ENCODE measurements at regions not wholly inside any gene's neighbourhood (a gene's known extent, or its start where the extent isn't known, plus 50 kb on each side); places are given as distances from the start of the nearest gene placed in this dataset.

DNA sequence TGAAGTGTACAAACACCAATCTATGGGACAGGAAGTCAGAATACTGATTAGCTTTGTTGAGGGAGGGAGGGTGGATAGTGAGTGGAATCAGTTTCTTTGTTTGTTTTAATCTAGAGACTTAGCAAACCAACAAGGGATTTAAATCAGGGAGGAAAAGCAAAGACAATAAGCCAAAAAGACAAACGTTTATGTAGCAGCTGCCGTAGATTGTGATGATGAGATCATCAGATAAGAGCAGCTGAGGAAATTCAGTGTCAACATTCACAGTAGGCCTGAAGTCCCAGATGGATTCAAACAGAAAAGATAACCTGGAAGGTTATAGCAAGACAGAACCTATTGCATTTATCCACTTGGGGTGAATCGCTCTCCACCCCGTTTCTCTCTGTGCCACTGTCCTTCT is 104.9 kb upstream of the SYNDIG1 start:
- no peak for TF ChIP-seq HNF4A (conservative IDR thresholded peaks at IDR 0.05)
- no peak for TF ChIP-seq FOXA1 (IDR thresholded peaks at IDR 0.05)
- TF ChIP-seq SP1 (IDR thresholded peaks at IDR 0.05) = no peak
- no peak for TF ChIP-seq EGR1 (IDR thresholded peaks at IDR 0.05; ENCODE audit: low read depth in 2 of 2)
- TF ChIP-seq ZBTB33 (IDR thresholded peaks at IDR 0.05) = no peak
- TF ChIP-seq, protein P1, sequence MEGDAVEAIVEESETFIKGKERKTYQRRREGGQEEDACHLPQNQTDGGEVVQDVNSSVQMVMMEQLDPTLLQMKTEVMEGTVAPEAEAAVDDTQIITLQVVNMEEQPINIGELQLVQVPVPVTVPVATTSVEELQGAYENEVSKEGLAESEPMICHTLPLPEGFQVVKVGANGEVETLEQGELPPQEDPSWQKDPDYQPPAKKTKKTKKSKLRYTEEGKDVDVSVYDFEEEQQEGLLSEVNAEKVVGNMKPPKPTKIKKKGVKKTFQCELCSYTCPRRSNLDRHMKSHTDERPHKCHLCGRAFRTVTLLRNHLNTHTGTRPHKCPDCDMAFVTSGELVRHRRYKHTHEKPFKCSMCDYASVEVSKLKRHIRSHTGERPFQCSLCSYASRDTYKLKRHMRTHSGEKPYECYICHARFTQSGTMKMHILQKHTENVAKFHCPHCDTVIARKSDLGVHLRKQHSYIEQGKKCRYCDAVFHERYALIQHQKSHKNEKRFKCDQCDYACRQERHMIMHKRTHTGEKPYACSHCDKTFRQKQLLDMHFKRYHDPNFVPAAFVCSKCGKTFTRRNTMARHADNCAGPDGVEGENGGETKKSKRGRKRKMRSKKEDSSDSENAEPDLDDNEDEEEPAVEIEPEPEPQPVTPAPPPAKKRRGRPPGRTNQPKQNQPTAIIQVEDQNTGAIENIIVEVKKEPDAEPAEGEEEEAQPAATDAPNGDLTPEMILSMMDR (IDR thresholded peaks at IDR 0.05; ENCODE audit: low read depth, low read length, missing input control) = no peak
- no peak for TF ChIP-seq GABPA (IDR thresholded peaks at IDR 0.05 in 1 of 2, conservative IDR thresholded peaks at IDR 0.05 in 1 of 2)
- TF ChIP-seq TAF1 (conservative IDR thresholded peaks at IDR 0.05) = no peak
- TF ChIP-seq YY1 (IDR thresholded peaks at IDR 0.05) = no peak
- TF ChIP-seq, protein P2, sequence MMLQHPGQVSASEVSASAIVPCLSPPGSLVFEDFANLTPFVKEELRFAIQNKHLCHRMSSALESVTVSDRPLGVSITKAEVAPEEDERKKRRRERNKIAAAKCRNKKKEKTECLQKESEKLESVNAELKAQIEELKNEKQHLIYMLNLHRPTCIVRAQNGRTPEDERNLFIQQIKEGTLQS (IDR thresholded peaks at IDR 0.05) = no peak
- TF ChIP-seq FOXA2 (IDR thresholded peaks at IDR 0.05) = no peak
- TF ChIP-seq RXRA (IDR thresholded peaks at IDR 0.05) = no peak
- TF ChIP-seq, protein P3, sequence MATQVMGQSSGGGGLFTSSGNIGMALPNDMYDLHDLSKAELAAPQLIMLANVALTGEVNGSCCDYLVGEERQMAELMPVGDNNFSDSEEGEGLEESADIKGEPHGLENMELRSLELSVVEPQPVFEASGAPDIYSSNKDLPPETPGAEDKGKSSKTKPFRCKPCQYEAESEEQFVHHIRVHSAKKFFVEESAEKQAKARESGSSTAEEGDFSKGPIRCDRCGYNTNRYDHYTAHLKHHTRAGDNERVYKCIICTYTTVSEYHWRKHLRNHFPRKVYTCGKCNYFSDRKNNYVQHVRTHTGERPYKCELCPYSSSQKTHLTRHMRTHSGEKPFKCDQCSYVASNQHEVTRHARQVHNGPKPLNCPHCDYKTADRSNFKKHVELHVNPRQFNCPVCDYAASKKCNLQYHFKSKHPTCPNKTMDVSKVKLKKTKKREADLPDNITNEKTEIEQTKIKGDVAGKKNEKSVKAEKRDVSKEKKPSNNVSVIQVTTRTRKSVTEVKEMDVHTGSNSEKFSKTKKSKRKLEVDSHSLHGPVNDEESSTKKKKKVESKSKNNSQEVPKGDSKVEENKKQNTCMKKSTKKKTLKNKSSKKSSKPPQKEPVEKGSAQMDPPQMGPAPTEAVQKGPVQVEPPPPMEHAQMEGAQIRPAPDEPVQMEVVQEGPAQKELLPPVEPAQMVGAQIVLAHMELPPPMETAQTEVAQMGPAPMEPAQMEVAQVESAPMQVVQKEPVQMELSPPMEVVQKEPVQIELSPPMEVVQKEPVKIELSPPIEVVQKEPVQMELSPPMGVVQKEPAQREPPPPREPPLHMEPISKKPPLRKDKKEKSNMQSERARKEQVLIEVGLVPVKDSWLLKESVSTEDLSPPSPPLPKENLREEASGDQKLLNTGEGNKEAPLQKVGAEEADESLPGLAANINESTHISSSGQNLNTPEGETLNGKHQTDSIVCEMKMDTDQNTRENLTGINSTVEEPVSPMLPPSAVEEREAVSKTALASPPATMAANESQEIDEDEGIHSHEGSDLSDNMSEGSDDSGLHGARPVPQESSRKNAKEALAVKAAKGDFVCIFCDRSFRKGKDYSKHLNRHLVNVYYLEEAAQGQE (IDR thresholded peaks at IDR 0.05) = no peak
- no peak for TF ChIP-seq HNF4G (IDR thresholded peaks at IDR 0.05)
- TF ChIP-seq, protein P4, sequence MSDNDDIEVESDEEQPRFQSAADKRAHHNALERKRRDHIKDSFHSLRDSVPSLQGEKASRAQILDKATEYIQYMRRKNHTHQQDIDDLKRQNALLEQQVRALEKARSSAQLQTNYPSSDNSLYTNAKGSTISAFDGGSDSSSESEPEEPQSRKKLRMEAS (IDR thresholded peaks at IDR 0.05) = no peak
- H3K9ac ChIP-seq (ENCODE audit: low read depth in 1 of 2, low read length in 2 of 2) = no peak overlapping the region
- H3K4me3 ChIP-seq (ENCODE audit: low read depth in 1 of 3, low read length in 3 of 3) = no peak overlapping the region
- H3K27ac ChIP-seq (ENCODE audit: low read depth in 1 of 2, low read length in 2 of 2) = no peak overlapping the region
- no peaks in the 10 kb centered on the region for H3K36me3 ChIP-seq (ENCODE audit: control insufficient read depth in 4 of 4, insufficient read depth in 3 of 4, low read depth in 1 of 4, low read length in 3 of 4)
- 40% methylated on average over 4 of the region's 4 CpGs for WGBS
- no peaks in the 10 kb centered on the region for H3K4me1 ChIP-seq (ENCODE audit: control insufficient read depth in 4 of 4, insufficient read depth in 4 of 4, low read length in 3 of 4)
- H3K27me3 ChIP-seq (ENCODE audit: control insufficient read depth in 4 of 4, insufficient read depth in 4 of 4, low read length in 3 of 4) = peaks cover 0 to 2% (median 0%) of the 10 kb centered on the region in 4 donors
- H3K9me3 ChIP-seq (ENCODE audit: control insufficient read depth in 4 of 4, low read length in 3 of 4) = peaks cover 3 to 20% (median 8%) of the 10 kb centered on the region in 4 donors
- no peak for DNase-seq (ENCODE audit: low spot score)

DNA sequence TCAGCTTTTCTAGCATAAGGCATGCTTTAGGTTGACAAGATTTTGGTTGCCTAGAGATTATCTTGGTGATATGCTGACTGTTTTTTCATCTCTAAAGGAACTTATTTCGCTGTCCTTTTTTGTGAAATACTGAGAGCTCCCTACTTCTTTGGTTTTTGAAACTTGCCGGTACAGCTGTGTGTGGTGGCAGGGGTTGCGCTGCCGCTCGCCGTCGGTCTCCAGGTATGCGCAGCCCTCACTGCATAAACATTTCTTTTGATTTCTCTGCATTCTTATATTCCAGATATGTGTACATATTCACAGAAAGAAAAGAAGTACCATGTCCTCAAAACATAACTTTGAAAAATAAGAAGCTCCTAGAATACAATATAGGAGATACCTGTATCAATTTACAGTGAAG is 106.4 kb upstream of the SYNDIG1 start:
- no peak overlapping the region for H3K27ac ChIP-seq (ENCODE audit: low read depth in 1 of 2, low read length in 2 of 2)
- 89% methylated on average over 8 of the region's 8 CpGs for WGBS
- H3K4me3 ChIP-seq (ENCODE audit: low read depth in 1 of 3, low read length in 3 of 3) = no peak overlapping the region
- H3K36me3 ChIP-seq (ENCODE audit: control insufficient read depth in 4 of 4, insufficient read depth in 3 of 4, low read depth in 1 of 4, low read length in 3 of 4) = no peaks in the 10 kb centered on the region
- no peaks in the 10 kb centered on the region for H3K4me1 ChIP-seq (ENCODE audit: control insufficient read depth in 4 of 4, insufficient read depth in 4 of 4, low read length in 3 of 4)
- no peak overlapping the region for H3K9ac ChIP-seq (ENCODE audit: low read depth in 1 of 2, low read length in 2 of 2)
- no peak for TF ChIP-seq YY1 (IDR thresholded peaks at IDR 0.05)
- TF ChIP-seq TAF1 (conservative IDR thresholded peaks at IDR 0.05) = no peak
- no peak for DNase-seq (ENCODE audit: low spot score)
- H3K27me3 ChIP-seq (ENCODE audit: control insufficient read depth in 4 of 4, insufficient read depth in 4 of 4, low read length in 3 of 4) = peaks cover 0 to 2% (median 0%) of the 10 kb centered on the region in 4 donors
- peaks cover 3 to 20% (median 8%) of the 10 kb centered on the region in 4 donors for H3K9me3 ChIP-seq (ENCODE audit: control insufficient read depth in 4 of 4, low read length in 3 of 4)
